Right lobe of liver (tissue), 6 donors: ENCODE measurements at regions not wholly inside any gene's neighbourhood (a gene's known extent, or its start where the extent isn't known, plus 50 kb on each side); places are given as distances from the start of the nearest gene placed in this dataset.

ENCODE experiments used
- ATAC-seq, 4 donors: fragments of 200-7000 bp; cut with Tn5 transposase; one replicate each; pipeline ENCODE4 v1.9.1; 2020; ENCODE audit warnings: mild to moderate bottlenecking in 4 of 4, moderate library complexity in 4 of 4
- DNase-seq, 3 donors: peaks; one replicate each; pipeline ENCODE4 v3.0.0-alpha.2; 2020
- H3K27ac ChIP-seq, 3 donors: fragments of 200-600 bp; one replicate each; pipeline ENCODE4 v1.8.0; 2022
- H3K27me3 ChIP-seq, 2 donors: fragments of 200-600 bp; one replicate each; pipeline ENCODE4 v1.8.0; 2022
- H3K36me3 ChIP-seq, 4 donors: fragments of 200-600 bp; sonication (generic) in 1 of 4; one replicate each; pipeline versions ENCODE4 v1.5.1 to v1.8.0; 2017 to 2022; ENCODE audit warnings: control low read depth in 1 of 4
- H3K4me1 ChIP-seq, 4 donors: fragments of 200-600 bp; sonication (generic) in 1 of 4; one replicate each; pipeline versions ENCODE4 v1.5.1 to v1.8.0; 2017 to 2022; ENCODE audit warnings: control low read depth in 1 of 4
- H3K4me3 ChIP-seq, 3 donors: fragments of 200-600 bp; one replicate each; pipeline ENCODE4 v1.8.0; 2022
- H3K9me3 ChIP-seq, 4 donors: fragments of 200-600 bp; sonication (generic) in 1 of 4; one replicate each; pipeline versions ENCODE4 v1.5.1 to v1.8.0; 2017 to 2022; ENCODE audit warnings: control low read depth in 1 of 4
- POLR2A ChIP-seq: fragments of 450-650 bp; IDR thresholded peaks from one replicate; pipeline ENCODE4 v1.6.1; 2017; ENCODE audit warnings: antibody characterized with exemption, mild to moderate bottlenecking
- WGBS: methylation state at CpG from one replicate; pipeline ENCODE4 v1.1.6; 2018; ENCODE audit warnings: low coverage, low lambda C conversion rate; ENCODE audit not compliant: insufficient coverage; ENCODE audit errors: missing lambda C conversion rate; 5-methylcytosine and 5-hydroxymethylcytosine counted together
- intact Hi-C, 2 donors: fragments of 100-400 bp; cut with DNase I; formaldehyde crosslinking; loops; one replicate each; pipeline versions ENCODE4 v1.11.2 to v1.14.1; 2022
- TF ChIP-seq, protein P1 (sequence below), 4 donors: fragments of 200-600 bp in 3 of 4; fragments of 450-650 bp in 1 of 4; IDR thresholded peaks; one replicate each; pipeline versions ENCODE4 v1.5.1 to v1.8.0; 2016 to 2022; ENCODE audit warnings: antibody characterized with exemption in 4 of 4, mild to moderate bottlenecking in 2 of 4
- donor health status: DM: no; HTN: yes; CAD: no.
- donor health status: DM: no; HTN: no; CAD: no.
- donor health status: DM: no; HTN: no; CAD: no.
- donor health status: DM: no; HTN: yes; CAD: no.
- donor health status: DM: no; HTN: yes; CAD: no.

DNA sequence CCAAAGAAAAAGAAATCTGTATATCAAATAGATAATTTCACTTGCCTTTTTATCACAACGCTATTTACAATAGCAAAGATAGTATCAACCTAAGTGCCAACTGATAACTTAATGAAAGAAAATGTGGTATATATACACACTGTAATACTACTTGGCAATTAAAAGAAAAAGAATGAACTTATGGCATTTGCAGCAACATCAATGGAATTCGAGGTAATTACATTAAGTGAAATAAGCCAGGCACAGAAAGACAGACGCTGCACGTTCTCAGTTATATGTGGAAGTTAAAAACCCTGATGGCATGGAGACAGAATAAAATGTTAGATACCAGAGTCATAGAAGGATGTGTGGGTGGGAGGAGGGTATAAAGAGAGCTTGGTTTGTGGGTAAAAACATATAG is 1260.5 kb upstream of the PCDH9 start:
- no peak overlapping the region for H3K4me3 ChIP-seq
- H3K9me3 ChIP-seq, result no peaks in the 10 kb centered on the region
- DNase-seq (no peak), ATAC-seq (no peak)
- no peaks in the 10 kb centered on the region for H3K36me3 ChIP-seq
- H3K27me3 ChIP-seq, result no peaks in the 10 kb centered on the region
- WGBS, result 38% methylated on average over 4 of the region's 4 CpGs
- intact Hi-C loops, result no loop called here
- no peak for TF ChIP-seq POLR2A
- TF ChIP-seq, protein P1, sequence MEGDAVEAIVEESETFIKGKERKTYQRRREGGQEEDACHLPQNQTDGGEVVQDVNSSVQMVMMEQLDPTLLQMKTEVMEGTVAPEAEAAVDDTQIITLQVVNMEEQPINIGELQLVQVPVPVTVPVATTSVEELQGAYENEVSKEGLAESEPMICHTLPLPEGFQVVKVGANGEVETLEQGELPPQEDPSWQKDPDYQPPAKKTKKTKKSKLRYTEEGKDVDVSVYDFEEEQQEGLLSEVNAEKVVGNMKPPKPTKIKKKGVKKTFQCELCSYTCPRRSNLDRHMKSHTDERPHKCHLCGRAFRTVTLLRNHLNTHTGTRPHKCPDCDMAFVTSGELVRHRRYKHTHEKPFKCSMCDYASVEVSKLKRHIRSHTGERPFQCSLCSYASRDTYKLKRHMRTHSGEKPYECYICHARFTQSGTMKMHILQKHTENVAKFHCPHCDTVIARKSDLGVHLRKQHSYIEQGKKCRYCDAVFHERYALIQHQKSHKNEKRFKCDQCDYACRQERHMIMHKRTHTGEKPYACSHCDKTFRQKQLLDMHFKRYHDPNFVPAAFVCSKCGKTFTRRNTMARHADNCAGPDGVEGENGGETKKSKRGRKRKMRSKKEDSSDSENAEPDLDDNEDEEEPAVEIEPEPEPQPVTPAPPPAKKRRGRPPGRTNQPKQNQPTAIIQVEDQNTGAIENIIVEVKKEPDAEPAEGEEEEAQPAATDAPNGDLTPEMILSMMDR (IDR thresholded peaks at IDR 0.05), result no peak
- H3K4me1 ChIP-seq, result no peaks in the 10 kb centered on the region
- no peak overlapping the region for H3K27ac ChIP-seq

GRCh38 chr13:68481130-68481529 is 1251.0 kb upstream of the PCDH9 start:
- no peaks in the 10 kb centered on the region for H3K4me1 ChIP-seq
- H3K4me3 ChIP-seq, result no peak overlapping the region
- H3K27me3 ChIP-seq, result no peaks in the 10 kb centered on the region
- no peak for TF ChIP-seq POLR2A
- TF ChIP-seq, protein P1 (IDR thresholded peaks at IDR 0.05), result no peak
- DNase-seq (no peak), ATAC-seq (no peak)
- no peaks in the 10 kb centered on the region for H3K9me3 ChIP-seq
- H3K27ac ChIP-seq, result no peak overlapping the region
- 38% methylated on average over 2 of the region's 2 CpGs for WGBS
- no peaks in the 10 kb centered on the region for H3K36me3 ChIP-seq
- intact Hi-C loops, result no loop called here

DNA sequence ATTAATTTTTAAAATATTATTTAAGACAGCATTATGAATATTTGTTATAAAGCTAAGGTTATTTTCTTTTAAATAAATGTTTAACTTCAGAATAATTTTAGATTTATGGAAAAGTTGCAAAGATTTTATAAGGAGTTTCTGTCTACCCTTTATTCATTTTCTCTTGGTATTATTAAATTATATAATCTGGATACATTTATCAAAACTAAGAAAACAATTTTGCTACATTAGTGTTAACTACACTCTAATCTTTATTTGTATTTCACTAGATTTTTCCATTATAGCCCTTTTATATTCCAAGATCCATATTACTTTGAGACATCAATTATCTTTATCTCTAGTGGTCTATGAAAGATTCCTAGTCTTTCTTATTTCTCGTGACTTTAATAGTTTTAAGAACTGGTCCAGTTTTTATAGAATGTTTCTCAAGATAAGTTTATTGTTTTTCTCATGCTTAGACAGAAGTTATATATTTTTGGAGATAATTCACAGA is 1243.7 kb upstream of the PCDH9 start:
- WGBS, result 38% methylated on average over 1 of the region's 1 CpG
- Histone ChIP-seq H3K4me3 (no peak overlapping the region), H3K27ac (no peak overlapping the region), H3K27me3 (no peaks in the 10 kb centered on the region), H3K4me1 (no peaks in the 10 kb centered on the region), H3K36me3 (no peaks in the 10 kb centered on the region), H3K9me3 (no peaks in the 10 kb centered on the region)
- TF ChIP-seq, protein P1 (IDR thresholded peaks at IDR 0.05), result no peak
- no peak for TF ChIP-seq POLR2A
- no peak for ATAC-seq
- no peak for DNase-seq
- intact Hi-C loops, result no loop called here

DNA sequence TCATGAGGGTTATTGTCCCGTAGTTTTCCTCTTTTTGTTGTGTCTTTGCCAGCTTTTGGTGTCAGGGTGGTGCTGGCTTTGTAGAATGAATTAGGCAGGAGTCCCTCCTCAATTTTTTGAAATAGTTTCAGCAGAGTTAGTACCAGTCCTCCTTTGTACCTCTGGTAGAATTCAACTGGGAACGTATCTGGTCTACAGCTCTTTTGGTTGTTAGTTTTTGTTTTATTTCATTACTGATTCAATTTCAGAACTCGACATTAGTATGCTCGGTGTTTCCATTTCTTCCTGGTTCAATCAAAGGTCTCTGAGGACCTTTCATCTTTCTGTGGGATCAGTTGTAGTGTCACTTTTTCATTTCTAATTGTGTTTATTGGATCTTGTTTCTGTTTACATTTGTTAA is 1237.0 kb upstream of the PCDH9 start:
- ATAC-seq, result no peak
- 40% methylated on average over 4 of the region's 4 CpGs for WGBS
- H3K27me3 ChIP-seq, result no peaks in the 10 kb centered on the region
- TF ChIP-seq POLR2A, result no peak
- TF ChIP-seq, protein P1 (IDR thresholded peaks at IDR 0.05), result no peak
- intact Hi-C loops, result no loop called here
- H3K4me1 ChIP-seq, result no peaks in the 10 kb centered on the region
- no peaks in the 10 kb centered on the region for H3K36me3 ChIP-seq
- H3K9me3 ChIP-seq, result no peaks in the 10 kb centered on the region
- H3K27ac ChIP-seq, result no peak overlapping the region
- DNase-seq, result no peak
- H3K4me3 ChIP-seq, result no peak overlapping the region

DNA sequence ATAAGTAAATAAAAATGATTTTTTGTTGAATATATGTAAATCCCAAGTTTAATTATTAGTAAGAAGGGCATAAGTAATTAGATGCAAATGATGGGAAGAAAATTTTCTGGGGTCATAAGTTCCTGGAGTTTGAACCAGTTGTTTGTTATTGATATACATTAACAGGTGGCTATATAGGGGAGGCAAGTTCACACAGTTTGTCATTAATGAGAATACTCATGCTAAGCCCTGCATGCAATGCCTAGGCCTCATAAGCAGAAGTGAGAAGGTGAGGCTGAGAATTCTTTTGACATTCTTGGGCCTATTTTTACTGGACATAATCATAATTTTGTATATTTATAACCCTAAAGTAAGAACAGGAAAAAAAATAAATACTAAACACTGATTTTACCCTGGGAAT is 1210.7 kb upstream of the PCDH9 start:
- H3K27me3 ChIP-seq, result no peaks in the 10 kb centered on the region
- H3K36me3 ChIP-seq, result no peaks in the 10 kb centered on the region
- H3K9me3 ChIP-seq, result no peaks in the 10 kb centered on the region
- no peak overlapping the region for H3K27ac ChIP-seq
- TF ChIP-seq, protein P1 (IDR thresholded peaks at IDR 0.05), result no peak
- TF ChIP-seq POLR2A, result no peak
- H3K4me1 ChIP-seq, result no peaks in the 10 kb centered on the region
- H3K4me3 ChIP-seq, result no peak overlapping the region
- DNase-seq (no peak), ATAC-seq (no peak)
- intact Hi-C loops, result no loop called here
